NCI-H2227 (cell line): ENCODE measurements at regions not wholly inside any gene's neighbourhood (a gene's known extent, or its start where the extent isn't known, plus 50 kb on each side); places are given as distances from the start of the nearest gene placed in this dataset.

Experiments used
- DNase-seq: peaks from one replicate; lab custom pipeline; 2025; ENCODE audit not compliant: unreplicated experiment; lab: John Stamatoyannopoulos, UW

GRCh38 chr2:16840496-16841172, 175.0 kb upstream of the CYRIA start:
- no peak for DNase-seq

DNA sequence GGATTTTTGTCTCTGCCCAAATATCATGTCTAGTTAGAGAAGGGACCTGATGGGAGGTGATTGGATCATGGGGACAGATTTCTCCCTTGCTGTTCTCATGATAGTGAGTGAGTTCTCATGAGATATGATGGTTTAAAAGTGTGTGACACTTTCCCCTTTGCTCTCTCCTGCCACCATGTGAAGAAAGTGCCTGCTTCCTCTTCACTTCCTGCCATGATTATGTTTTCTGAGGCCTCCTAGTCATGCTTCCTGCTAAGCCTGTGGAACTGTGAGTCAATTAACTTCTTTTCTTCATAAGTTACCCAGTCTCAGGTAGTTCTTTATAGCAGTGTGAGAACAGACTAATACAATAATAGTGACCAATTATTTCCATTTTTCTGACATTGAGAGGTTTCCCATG, 167.3 kb upstream of the CYRIA start:
- no peak for DNase-seq

DNA sequence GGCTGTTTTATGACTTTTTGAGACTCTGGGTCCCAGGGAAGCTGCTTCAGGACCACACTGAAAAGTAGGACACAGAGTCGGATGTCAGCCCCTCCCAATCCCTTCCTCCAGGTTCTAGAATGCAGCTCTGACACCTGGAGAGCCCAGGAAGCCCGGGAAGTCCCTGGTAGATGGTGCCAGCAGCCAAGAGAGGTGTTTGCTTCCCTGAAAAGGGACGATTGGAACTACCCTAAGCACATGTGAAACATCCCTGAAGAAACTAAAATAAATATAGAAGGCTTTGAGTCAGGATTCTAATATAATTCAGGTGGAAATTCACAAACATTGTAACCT, 163.2 kb upstream of the CYRIA start:
- DNase-seq = no peak

DNA sequence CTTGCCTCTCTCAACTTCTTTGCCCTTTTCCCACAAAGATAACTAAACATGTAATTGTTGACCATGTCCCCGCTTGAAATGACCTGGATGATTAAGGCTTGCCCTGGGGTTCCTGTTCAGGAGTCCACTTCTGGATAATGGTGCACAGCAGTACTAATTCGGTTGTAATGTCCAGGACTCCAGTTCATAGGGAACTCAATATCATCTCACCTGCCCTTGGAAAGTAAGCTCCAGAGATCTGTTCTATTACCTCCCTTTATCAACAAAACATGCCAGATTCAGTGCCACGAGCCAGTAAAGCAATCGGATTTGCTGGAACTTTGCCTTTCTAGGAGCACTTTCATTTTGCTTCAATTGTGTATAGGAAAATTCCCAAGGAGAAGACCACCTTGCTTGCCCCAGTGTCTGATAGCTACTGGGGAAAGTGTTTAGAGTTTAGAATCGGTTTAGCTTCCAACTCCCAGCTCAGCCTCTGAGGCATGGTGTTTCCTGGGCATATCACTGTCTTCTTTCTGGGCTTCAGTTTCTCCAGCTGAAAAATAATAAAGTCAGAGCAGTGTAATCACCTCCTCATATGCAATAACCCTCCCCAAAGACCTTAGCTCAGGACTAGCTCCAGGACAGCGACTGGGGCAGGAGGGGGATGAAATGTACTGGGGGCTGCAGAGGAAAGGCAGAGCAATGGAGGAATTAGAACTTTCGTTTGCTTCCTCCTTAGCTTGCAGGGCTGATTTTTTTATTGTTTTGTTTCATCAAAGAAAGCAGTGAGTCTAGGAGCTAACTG, 162.6 kb upstream of the CYRIA start:
- DNase-seq = no peak

DNA sequence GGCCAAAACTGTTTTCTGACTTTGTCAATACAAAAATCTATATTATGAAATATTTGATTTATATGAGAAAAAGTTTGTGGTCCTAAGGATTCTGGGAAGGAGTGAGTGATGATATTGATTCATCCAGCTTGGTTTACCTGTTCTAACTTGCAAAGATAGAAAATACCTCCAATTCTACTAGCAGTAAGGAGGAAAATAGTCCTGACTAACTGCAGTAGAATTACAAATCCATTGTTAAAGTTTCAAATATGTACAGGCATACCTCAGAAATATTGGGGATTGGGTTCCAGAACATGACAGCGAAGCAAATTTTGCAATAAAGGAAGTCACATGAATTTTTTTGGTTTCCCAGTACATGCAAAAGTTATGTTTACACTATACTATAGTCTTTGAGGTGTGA, 158.8 kb upstream of the CYRIA start:
- DNase-seq = no peak

DNA sequence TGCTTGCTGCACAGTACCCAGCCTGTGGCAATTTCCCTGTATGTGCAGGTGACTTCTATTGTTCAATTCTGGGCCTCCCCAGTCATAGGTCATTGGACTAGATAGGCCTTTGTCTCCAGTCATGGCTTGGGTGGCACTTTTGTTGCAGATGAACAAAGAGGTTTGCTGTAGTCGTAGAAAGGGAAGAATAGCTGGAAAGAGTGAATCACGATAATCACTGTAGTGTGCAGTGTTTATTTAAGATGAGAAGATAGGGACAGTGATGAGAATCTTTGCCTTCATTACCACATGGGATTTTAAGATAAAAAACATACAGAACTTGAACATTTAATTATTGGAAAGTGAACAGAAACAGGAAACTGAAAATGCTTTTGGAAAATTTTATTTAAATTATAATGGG, 156.1 kb upstream of the CYRIA start:
- DNase-seq = no peak

DNA sequence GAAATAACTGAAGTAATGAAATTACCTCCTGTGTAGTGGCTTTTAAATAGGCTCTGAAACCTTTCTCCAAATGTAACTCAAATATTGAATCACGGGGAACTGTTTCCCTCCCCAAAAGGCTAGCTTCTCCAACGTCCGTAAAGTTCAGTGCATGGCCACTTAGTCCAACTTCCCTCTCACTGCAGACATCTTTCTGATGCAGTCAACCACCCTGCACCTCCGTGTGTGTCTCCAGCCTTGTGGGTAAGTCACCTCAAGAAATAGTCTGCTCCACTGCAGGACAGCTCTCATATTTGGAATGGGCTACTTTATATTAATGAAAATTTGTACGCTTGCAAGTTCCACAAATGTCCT, 152.5 kb upstream of the CYRIA start:
- DNase-seq = no peak

DNA sequence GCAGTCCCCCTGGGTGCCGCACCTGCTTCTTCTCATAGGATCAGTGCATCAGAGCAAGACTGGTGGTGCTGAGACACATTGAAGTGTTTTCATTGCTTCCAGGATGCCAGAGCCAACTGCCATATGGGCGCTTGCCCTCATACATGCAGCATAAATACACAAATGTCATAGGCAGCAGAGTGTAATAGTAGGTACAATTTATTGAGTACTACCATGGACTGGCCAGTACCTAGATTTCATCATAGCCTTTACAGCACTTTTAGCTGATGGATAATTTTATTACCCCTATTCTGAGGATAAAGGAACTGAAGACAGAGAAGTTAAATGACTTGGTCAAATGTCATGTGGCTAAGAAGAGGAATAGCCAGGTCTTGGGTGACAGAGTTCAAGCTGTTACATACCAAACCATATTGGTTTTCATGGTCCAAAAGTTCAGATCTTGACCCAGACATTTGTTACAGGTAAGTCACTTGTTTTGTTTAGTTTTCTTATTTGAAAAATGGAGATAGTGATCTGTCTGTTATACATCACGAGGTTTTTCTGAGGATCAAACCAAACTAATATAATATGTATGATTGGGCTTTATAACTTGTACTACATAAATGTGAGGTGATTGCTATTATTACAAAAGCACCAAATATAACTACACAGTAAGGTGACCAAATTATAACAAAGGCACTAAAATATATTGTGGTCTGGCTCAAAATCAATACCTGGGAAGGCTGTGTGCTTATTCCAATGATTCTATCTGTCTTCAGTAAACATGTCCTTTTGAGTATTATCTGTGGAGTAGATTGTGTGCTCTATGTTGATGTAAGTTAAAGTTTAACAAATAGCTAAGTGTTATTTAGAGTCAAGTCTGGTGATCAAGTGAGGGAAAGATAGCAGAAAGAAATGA, 151.9 kb upstream of the CYRIA start:
- DNase-seq = no peak

GRCh38 chr2:16816522-16816921, 150.9 kb upstream of the CYRIA start:
- no peak for DNase-seq

GRCh38 chr2:16816016-16816415, 150.4 kb upstream of the CYRIA start:
- DNase-seq = no peak

DNA sequence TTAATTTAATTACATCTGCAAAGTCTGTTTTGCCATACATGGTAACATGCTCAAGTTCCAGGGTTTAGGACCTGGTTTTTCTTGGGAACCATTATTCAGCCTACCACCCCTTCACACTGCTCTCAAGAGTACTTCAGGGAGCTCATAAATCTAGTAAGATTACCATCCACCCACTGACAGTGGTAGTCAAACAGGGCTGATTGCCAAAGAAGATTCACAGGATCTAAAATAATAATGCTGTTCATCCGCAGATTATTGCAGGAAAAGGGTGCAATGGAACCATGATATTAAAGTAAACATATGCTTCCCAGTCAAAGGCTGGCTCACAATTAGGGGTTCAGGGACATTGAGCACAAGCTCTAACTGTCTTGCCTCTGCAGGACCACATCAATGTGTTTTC, 148.0 kb upstream of the CYRIA start:
- no peak for DNase-seq

DNA sequence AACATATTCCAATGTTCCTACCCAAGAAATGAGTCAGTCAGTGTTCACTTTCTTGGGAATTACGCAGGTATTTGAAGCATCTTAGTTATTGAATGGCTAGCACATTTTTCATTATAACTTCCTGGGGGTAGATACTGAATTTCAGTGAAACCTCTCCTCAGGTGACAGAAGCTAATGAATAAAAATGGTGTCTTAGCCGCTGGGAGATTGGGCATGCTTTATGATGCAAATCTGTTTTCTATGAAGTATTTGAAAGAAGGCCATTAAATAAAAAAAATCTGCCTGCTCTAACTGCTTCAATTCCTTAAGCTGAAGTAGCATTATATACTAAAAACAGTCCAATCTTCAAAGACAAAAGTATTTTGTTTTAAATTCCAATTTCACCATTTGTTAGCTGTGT, 132.8 kb upstream of the CYRIA start:
- no peak for DNase-seq

DNA sequence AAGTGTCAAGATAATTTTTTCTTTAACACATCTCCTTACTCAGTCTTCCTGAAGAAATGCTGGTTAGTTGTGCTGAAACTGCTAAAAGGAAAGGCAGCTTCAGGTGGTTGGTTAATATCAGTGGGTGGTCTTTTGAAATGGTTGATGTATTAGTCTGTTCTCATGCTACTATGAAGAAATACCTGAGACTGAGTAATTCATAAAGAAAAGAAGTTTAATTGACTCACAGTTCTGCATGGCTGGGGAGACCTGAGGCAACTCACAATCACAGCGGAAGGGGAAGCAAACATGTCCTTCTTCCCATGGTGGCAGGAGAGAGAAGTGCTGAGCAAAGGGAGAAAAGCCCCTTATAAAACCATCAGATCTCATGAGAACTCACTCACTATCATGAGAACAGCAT, 125.9 kb upstream of the CYRIA start:
- no peak for DNase-seq

- DNase-seq = peak; percentile 81
These were observed 119.5 kb upstream of the CYRIA start for GRCh38 chr2:16785149-16785548.

DNA sequence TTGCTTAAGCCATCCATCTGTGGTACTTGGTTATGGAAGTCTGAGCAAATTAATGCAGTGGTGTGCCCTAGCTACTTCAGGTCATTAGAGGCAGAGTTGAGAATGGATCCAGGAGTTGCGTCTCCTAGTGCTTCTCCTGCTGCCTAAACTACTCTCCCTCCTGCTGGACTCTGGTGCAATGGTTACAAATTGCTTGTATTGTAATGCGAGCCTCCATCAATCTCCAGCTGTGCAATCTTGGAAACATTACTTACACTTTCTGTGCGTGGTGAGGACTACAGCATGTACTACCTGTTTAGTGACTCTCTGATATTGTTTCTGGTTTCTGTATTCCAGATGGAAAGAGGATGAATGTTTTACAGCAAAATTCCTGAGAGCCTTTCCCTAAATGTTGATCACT, 119.0 kb upstream of the CYRIA start:
- peak; percentile 26 for DNase-seq

DNA sequence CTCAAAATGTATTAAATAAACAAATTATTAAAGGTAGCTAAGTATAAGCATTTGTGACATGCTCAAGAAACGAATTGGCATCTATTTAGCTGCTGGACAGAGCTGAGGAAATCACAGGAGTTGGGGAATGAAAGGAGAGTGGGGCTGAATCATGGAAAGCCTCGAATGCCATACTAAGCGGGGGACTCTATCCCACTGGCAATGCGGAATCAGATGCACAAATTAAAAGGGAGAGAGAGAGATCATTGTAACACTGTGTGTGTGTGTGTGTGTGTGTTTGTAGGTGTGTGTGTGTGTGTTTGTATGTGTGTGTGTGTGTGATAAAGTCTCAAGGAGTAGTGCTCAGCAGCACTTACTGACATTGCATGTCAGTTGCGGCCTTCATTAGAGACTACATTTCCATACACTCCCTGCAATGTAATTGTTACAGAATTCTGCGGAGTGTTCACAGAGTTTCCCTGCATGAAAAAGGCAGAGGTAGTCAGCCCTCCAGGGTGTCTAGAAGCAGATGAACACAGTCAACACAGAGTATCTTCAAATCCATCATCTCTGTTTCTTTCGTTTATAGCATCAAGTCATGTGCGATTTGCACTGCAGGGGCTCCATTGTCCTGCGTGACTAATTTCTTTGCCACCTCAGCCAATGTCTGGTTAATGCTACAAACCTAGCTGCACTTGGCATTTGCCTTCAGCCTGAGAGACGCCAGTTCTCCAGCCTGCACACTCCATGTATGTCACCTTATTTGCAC, 111.7 kb upstream of the CYRIA start:
- DNase-seq = peak; percentile 56

GRCh38 chr2:16775899-16776231, 110.2 kb upstream of the CYRIA start:
- DNase-seq = no peak

DNA sequence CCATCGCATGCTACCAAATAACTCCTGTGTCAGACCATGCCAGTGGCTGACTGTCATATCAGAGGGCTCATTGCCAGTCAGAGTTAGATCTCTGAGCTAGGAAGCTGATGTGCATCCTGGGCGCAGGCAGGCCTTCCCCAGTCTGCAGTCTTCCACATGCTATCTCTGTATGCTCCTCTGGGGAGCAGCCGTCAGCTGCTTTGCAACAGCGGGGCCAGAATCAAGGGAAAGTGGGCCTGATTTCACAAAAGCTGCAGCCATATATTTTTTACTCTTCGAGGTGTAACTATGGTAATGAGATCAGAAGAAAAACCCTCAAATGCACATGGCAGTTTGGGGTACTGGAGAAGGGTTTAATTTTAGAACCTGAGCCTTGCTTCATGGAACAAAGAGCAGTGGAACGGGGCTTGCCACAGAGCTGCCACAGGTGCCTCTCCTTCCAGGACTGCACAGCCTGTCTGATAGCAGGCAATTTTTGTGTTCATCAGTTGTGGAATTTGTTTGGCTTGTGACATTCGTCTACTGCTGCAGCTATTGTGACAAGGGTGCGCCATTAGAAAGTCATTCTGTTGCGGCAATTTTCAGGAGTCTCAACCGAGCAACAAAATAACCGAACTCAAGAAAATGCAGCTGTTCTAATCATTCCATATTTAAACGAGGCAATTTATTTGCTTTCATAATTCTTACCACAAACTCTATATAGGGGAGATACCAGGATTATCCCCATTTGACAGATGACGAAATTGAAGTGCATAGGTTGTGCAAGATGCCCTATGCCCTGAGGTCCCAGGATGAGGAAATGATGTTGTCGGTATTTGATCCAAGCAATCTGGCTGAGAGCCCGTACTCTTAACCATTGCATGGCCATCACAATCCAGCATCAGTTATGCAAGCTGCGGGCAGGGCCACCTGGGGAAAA, 109.6 kb upstream of the CYRIA start:
- DNase-seq = peak; percentile 35

GRCh38 chr2:16774091-16774490, 108.5 kb upstream of the CYRIA start:
- no peak for DNase-seq

- DNase-seq = peak; percentile 85
These were observed 107.6 kb upstream of the CYRIA start for GRCh38 chr2:16773080-16773713.
